ENCODE measurements at regions not wholly inside any gene's neighbourhood (a gene's known extent, or its start where the extent isn't known, plus 50 kb on each side); places are given as distances from the start of the nearest gene placed in this dataset.

DNA sequence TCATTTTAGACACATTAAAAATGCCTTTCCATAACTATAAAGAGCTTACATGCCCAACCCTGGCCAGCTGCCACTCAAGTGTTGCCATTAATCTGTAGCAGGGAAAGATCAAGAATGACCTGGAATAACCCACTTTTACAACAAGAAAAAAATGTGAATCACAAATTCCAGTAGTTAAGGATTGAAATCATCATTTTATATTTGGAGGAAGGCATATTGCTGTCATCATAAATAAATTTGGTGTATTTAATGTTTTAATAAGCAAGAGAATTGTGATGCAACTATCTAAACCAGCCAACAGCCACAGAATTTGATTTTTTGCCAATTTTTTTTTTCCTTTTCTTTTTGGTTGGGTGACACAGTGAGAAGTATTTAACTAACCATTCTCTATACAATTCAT, 240.0 kb upstream of the SEMA6D start:
- Histone ChIP-seq H4K12ac (ENCODE audit: low read depth, low read length) (no peak overlapping the region), H3K79me1 (ENCODE audit: low read length) (no peaks in the 10 kb centered on the region), H2BK120ac (ENCODE audit: insufficient read depth, low read length, poor library complexity) (no peak overlapping the region), H4K8ac (ENCODE audit: low read depth, low read length) (no peak overlapping the region), H2BK5ac (ENCODE audit: low read depth, low read length, poor library complexity) (no peak overlapping the region), H2AK5ac (ENCODE audit: low read length) (no peak overlapping the region), H3K4me1 (ENCODE audit: control insufficient read depth in 1 of 2, insufficient read depth in 2 of 2, low read length in 2 of 2) (no peaks in the 10 kb centered on the region), H2BK12ac (ENCODE audit: low read length) (no peak overlapping the region), H3K18ac (ENCODE audit: low read length) (no peak overlapping the region), H3K4me2 (ENCODE audit: low read length) (no peak overlapping the region), H3K14ac (ENCODE audit: low read length) (no peak overlapping the region), H3K9me3 (ENCODE audit: insufficient read depth, low read depth, low read length) (no peaks in the 10 kb centered on the region), H3K9ac (ENCODE audit: low read length) (no peak overlapping the region), H3K36me3 (ENCODE audit: control insufficient read depth in 1 of 2, insufficient read depth in 2 of 2, low read length in 2 of 2) (no peaks in the 10 kb centered on the region), H3K4me3 (ENCODE audit: low read depth, low read length) (no peak overlapping the region), H3K4ac (ENCODE audit: low read depth, low read length) (no peak overlapping the region), H3K27ac (ENCODE audit: low read depth, low read length) (no peak overlapping the region), H2AFZ (ENCODE audit: insufficient read depth, low read length, poor library complexity) (no peak overlapping the region), H4K91ac (ENCODE audit: low read depth, low read length) (no peak overlapping the region), H3K79me2 (ENCODE audit: control insufficient read depth, insufficient read depth, low read length, poor library complexity) (no peaks in the 10 kb centered on the region), H3K27me3 (ENCODE audit: insufficient read depth, low read length) (no peaks in the 10 kb centered on the region), H3K23ac (ENCODE audit: low read length) (no peak overlapping the region)
- no peak for DNase-seq

DNA sequence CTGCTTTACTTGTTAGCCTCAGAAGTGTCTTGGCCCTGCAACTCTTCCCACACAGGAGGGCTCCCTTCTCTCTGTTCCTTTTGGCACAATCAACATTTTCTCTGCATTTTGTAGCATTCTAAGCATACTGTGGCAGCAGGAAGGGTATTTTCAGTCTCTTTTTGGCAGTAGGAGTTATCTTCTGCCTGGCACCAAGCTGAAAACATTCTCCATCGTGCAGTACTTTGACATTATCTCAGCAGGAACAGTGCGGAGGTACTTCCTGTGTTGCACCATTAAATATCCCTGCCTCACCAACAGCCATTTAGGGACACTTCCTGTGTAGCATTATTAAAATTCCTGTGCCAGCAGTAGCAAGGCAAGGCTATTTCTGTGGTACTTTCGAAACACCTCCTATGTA, 233.2 kb upstream of the SEMA6D start:
- H3K23ac ChIP-seq (ENCODE audit: low read length): no peak overlapping the region
- no peak overlapping the region for H2AK5ac ChIP-seq (ENCODE audit: low read length)
- no peak overlapping the region for H3K4me3 ChIP-seq (ENCODE audit: low read depth, low read length)
- no peaks in the 10 kb centered on the region for H3K36me3 ChIP-seq (ENCODE audit: control insufficient read depth in 1 of 2, insufficient read depth in 2 of 2, low read length in 2 of 2)
- H3K9ac ChIP-seq (ENCODE audit: low read length): no peak overlapping the region
- peak in 1 of 2 donors; percentile 15 for DNase-seq
- H3K79me2 ChIP-seq (ENCODE audit: control insufficient read depth, insufficient read depth, low read length, poor library complexity): no peaks in the 10 kb centered on the region
- H3K27me3 ChIP-seq (ENCODE audit: insufficient read depth, low read length): no peaks in the 10 kb centered on the region
- no peak overlapping the region for H4K8ac ChIP-seq (ENCODE audit: low read depth, low read length)
- no peak overlapping the region for H3K18ac ChIP-seq (ENCODE audit: low read length)
- H3K9me3 ChIP-seq (ENCODE audit: insufficient read depth, low read depth, low read length): no peaks in the 10 kb centered on the region
- no peak overlapping the region for H2BK12ac ChIP-seq (ENCODE audit: low read length)
- no peaks in the 10 kb centered on the region for H3K79me1 ChIP-seq (ENCODE audit: low read length)
- WGBS (ENCODE audit: extremely low coverage, insufficient coverage, insufficient read length): no CpG with 5 or more reads among the region's 3 CpGs
- H3K14ac ChIP-seq (ENCODE audit: low read length): no peak overlapping the region
- no peak overlapping the region for H4K12ac ChIP-seq (ENCODE audit: low read depth, low read length)
- H3K27ac ChIP-seq (ENCODE audit: low read depth, low read length): no peak overlapping the region
- no peak overlapping the region for H4K91ac ChIP-seq (ENCODE audit: low read depth, low read length)
- H3K4ac ChIP-seq (ENCODE audit: low read depth, low read length): no peak overlapping the region
- H2BK120ac ChIP-seq (ENCODE audit: insufficient read depth, low read length, poor library complexity): no peak overlapping the region
- no peak overlapping the region for H3K4me2 ChIP-seq (ENCODE audit: low read length)
- H2AFZ ChIP-seq (ENCODE audit: insufficient read depth, low read length, poor library complexity): peak overlapping the region; percentile 8
- no peaks in the 10 kb centered on the region for H3K4me1 ChIP-seq (ENCODE audit: control insufficient read depth in 1 of 2, insufficient read depth in 2 of 2, low read length in 2 of 2)
- H2BK5ac ChIP-seq (ENCODE audit: low read depth, low read length, poor library complexity): no peak overlapping the region

DNA sequence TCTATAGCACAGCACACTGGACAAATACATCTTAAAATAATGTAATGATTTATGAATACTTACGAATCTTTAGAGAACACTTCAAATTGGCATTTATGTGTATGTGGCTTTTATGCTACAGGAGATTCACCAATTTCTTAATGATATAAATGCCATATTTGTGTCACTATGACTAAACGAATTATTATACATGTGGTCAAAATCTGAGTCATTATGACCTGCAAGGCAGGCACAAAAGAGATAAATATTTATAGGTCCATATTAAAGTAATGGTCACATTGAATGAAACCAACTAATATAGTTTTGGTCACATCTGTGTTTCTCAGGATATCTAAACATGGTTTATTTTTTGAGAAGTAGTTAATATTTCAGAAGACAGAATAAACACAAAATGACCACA, 232.3 kb upstream of the SEMA6D start:
- H2BK12ac ChIP-seq (ENCODE audit: low read length): no peak overlapping the region
- no peak overlapping the region for H2AFZ ChIP-seq (ENCODE audit: insufficient read depth, low read length, poor library complexity)
- no peaks in the 10 kb centered on the region for H3K4me1 ChIP-seq (ENCODE audit: control insufficient read depth in 1 of 2, insufficient read depth in 2 of 2, low read length in 2 of 2)
- H3K9me3 ChIP-seq (ENCODE audit: insufficient read depth, low read depth, low read length): no peaks in the 10 kb centered on the region
- no peak overlapping the region for H3K18ac ChIP-seq (ENCODE audit: low read length)
- no CpG with 5 or more reads among the region's 2 CpGs for WGBS (ENCODE audit: extremely low coverage, insufficient coverage, insufficient read length)
- H4K8ac ChIP-seq (ENCODE audit: low read depth, low read length): no peak overlapping the region
- H2BK5ac ChIP-seq (ENCODE audit: low read depth, low read length, poor library complexity): no peak overlapping the region
- no peak overlapping the region for H3K14ac ChIP-seq (ENCODE audit: low read length)
- H3K27me3 ChIP-seq (ENCODE audit: insufficient read depth, low read length): no peaks in the 10 kb centered on the region
- H3K9ac ChIP-seq (ENCODE audit: low read length): no peak overlapping the region
- no peaks in the 10 kb centered on the region for H3K79me2 ChIP-seq (ENCODE audit: control insufficient read depth, insufficient read depth, low read length, poor library complexity)
- no peak overlapping the region for H4K12ac ChIP-seq (ENCODE audit: low read depth, low read length)
- no peak overlapping the region for H3K4ac ChIP-seq (ENCODE audit: low read depth, low read length)
- H3K4me3 ChIP-seq (ENCODE audit: low read depth, low read length): no peak overlapping the region
- H3K36me3 ChIP-seq (ENCODE audit: control insufficient read depth in 1 of 2, insufficient read depth in 2 of 2, low read length in 2 of 2): no peaks in the 10 kb centered on the region
- no peaks in the 10 kb centered on the region for H3K79me1 ChIP-seq (ENCODE audit: low read length)
- H3K27ac ChIP-seq (ENCODE audit: low read depth, low read length): no peak overlapping the region
- no peak overlapping the region for H2AK5ac ChIP-seq (ENCODE audit: low read length)
- H4K91ac ChIP-seq (ENCODE audit: low read depth, low read length): no peak overlapping the region
- H2BK120ac ChIP-seq (ENCODE audit: insufficient read depth, low read length, poor library complexity): no peak overlapping the region
- no peak overlapping the region for H3K23ac ChIP-seq (ENCODE audit: low read length)
- H3K4me2 ChIP-seq (ENCODE audit: low read length): no peak overlapping the region
- DNase-seq: no peak

DNA sequence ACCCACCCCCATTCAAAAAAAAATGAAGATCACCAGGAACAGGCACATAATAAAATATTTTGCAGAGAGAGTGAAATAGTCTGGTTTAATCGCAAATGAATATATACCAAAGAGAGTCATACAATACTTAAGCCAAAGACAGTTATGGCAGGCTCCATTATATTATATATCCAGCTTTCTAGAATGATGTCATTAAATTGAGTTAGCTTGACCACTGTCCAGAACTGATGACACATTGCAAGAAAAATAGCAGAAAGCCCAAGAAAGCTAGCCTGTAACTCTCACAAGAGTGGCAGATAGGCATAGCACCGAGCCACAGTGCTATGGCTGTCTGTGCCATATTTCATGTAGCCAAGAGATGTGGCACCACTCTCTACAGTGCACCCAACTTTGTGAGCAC, 231.9 kb upstream of the SEMA6D start:
- H3K18ac ChIP-seq (ENCODE audit: low read length): no peak overlapping the region
- no peak overlapping the region for H4K91ac ChIP-seq (ENCODE audit: low read depth, low read length)
- WGBS (ENCODE audit: extremely low coverage, insufficient coverage, insufficient read length): no CpG with 5 or more reads among the region's 2 CpGs

More for the DNA sequence above, 231.9 kb upstream of the SEMA6D start:
- Histone ChIP-seq H4K8ac (ENCODE audit: low read depth, low read length) (no peak overlapping the region), H3K79me2 (ENCODE audit: control insufficient read depth, insufficient read depth, low read length, poor library complexity) (no peaks in the 10 kb centered on the region), H3K4me2 (ENCODE audit: low read length) (no peak overlapping the region), H3K4me1 (ENCODE audit: control insufficient read depth in 1 of 2, insufficient read depth in 2 of 2, low read length in 2 of 2) (no peaks in the 10 kb centered on the region), H3K9me3 (ENCODE audit: insufficient read depth, low read depth, low read length) (no peaks in the 10 kb centered on the region), H3K79me1 (ENCODE audit: low read length) (no peaks in the 10 kb centered on the region), H3K23ac (ENCODE audit: low read length) (no peak overlapping the region), H3K4ac (ENCODE audit: low read depth, low read length) (no peak overlapping the region), H2AFZ (ENCODE audit: insufficient read depth, low read length, poor library complexity) (no peak overlapping the region), H3K9ac (ENCODE audit: low read length) (no peak overlapping the region), H2AK5ac (ENCODE audit: low read length) (no peak overlapping the region), H2BK120ac (ENCODE audit: insufficient read depth, low read length, poor library complexity) (no peak overlapping the region), H2BK5ac (ENCODE audit: low read depth, low read length, poor library complexity) (no peak overlapping the region), H2BK12ac (ENCODE audit: low read length) (no peak overlapping the region), H3K36me3 (ENCODE audit: control insufficient read depth in 1 of 2, insufficient read depth in 2 of 2, low read length in 2 of 2) (no peaks in the 10 kb centered on the region), H3K14ac (ENCODE audit: low read length) (no peak overlapping the region), H4K12ac (ENCODE audit: low read depth, low read length) (no peak overlapping the region), H3K4me3 (ENCODE audit: low read depth, low read length) (no peak overlapping the region), H3K27ac (ENCODE audit: low read depth, low read length) (no peak overlapping the region), H3K27me3 (ENCODE audit: insufficient read depth, low read length) (no peaks in the 10 kb centered on the region)
- no peak for DNase-seq
